Left renal pelvis (tissue), 4 donors: ENCODE measurements at regions not wholly inside any gene's neighbourhood (a gene's known extent, or its start where the extent isn't known, plus 50 kb on each side); places are given as distances from the start of the nearest gene placed in this dataset.
"Not testable (repeated sequence)": the region's sequence is repeated elsewhere in the genome, so short reads cannot be mapped to it uniquely, and the experiment has no call there.

ENCODE experiments used
- DNase-seq, 4 donors: peaks; one replicate each; pipeline ENCODE4 v3.0.0-alpha.2; 2013; ENCODE audit warnings: low read depth in 4 of 4, low spot score in 3 of 4

DNA sequence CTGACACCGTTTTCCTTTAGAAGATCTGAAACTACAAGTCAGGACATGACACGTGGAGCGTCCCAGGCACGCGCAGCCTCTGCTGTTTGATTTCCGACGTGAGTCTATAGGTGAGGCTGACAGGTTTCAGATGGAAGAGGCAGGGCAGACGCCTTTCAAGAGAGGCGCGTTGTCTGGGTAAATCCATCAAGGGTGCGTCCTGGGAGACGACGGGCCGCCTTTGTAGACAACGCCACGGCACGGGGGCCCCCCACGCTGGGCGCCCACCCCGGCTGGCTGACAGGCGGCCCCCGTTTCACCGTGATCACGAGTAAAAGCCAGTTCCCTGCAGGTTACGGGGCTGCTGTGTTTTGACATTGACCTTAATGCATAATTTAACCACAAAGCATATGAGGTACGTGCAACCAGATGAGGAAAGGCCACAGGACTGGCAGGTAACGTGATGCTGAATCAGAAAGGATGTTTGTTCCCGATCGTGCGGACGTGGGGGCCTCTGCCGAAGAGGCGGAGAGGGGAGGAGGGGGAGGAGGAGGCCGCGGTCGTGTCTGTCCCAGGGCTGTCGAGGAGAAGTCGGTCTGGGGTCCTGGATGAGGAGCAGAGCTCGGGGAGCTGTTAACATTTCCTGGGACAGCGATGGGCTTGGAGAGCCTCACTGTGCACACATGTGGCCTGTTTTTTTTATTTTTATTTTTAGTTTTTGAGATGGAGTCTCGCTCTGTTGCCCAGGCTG, 51.1 kb upstream of the PPP2R3B start:
- DNase-seq, result no peak

- no peak for DNase-seq
Observed at GRCh38 chrX:439241-439640, 52.5 kb upstream of the PPP2R3B start.

- no peak for DNase-seq
Observed at GRCh38 chrX:439719-440118, 53.0 kb upstream of the PPP2R3B start.

DNA sequence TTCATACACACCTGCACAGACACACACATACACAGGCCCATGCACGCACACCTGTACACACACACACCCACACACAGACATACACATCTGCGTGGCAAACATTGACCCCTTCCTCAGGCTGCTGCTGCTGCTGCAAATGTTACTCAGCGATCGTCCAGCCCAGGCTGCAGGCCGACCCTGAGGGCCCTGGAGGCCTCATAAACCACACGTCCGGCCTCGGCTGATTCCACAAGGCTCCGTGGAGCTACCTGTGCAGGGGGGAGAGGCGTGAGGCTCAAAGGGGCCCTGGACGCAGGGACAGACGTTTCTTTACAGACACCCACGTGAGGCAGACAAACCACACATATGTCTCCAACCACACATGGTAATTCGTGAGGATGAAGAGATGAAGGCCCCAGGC, 53.9 kb upstream of the PPP2R3B start:
- DNase-seq, result no peak

- no peak for DNase-seq
Observed at GRCh38 chrX:443536-444210, 57.0 kb upstream of the PPP2R3B start.

DNA sequence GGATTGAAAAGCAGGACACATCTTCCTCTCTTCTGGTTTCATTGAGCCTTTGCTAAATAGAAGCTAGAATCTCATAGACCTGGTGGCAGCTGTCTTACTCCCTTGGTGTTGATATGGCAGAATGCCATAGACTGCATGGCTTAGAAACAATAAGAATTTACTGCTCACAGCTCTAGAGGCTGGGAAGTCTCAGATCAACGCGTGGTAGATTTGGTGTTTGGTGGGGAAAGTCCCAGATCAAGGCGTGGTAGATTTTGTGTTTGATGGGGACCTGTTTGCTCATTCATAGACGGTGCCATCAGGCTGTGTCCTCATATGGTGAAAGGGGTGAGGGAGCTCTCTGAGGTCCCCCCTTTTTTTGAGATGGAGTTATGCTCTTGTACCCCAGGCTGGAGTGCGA, 57.6 kb upstream of the PPP2R3B start:
- no peak for DNase-seq

GRCh38 chrX:445727-446126, 59.0 kb upstream of the PPP2R3B start:
- no peak for DNase-seq

DNA sequence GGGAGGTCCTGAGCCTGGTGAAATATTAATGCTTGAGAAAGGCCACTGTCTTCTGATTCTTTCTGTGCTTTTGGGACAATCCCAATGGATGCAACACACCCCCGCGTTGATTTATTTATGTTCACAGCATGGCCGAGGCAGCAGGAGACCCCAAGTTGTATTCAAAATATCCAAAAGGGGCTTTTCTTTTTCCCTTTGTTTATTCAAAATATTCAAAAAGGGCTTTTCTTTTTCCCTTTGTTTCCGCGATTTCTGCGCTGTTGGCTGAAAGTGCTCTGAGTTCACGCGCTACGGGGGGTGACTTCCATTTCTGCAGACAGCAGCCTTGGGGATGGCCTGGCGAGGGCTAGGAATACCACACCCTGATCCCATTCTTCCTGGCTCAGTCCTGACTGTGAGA, 59.5 kb upstream of the PPP2R3B start:
- no peak for DNase-seq

- DNase-seq, result no peak
Observed at GRCh38 chrX:447052-447451, 60.3 kb upstream of the PPP2R3B start.

DNA sequence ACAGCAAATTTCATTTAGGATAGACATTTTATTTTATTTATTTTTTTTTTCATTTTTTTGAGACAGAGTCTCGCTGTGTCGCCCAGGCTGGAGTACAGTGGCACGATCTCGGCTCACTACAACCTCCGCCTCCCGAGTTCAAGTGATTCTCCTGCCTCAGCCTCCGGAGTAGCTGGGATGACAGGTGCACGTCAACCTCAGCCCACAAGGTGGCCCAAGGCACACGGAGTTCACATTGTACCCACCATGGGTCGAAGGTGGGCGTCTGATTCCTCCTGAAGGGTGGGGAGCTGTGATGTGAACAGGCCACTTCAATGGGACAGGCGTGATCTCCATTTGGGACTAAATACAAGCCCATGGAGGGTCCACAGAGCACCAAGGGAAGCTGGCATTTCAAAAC, 65.0 kb upstream of the PPP2R3B start:
- not testable (repeated sequence) for DNase-seq

- no peak for DNase-seq
Observed at GRCh38 chrX:452598-452997, 65.9 kb upstream of the PPP2R3B start.

GRCh38 chrX:454514-454913, 67.8 kb upstream of the PPP2R3B start:
- not testable (repeated sequence) for DNase-seq

GRCh38 chrX:455199-455598, 68.5 kb upstream of the PPP2R3B start:
- DNase-seq, result no peak

GRCh38 chrX:455673-456072, 69.0 kb upstream of the PPP2R3B start:
- DNase-seq, result no peak

DNA sequence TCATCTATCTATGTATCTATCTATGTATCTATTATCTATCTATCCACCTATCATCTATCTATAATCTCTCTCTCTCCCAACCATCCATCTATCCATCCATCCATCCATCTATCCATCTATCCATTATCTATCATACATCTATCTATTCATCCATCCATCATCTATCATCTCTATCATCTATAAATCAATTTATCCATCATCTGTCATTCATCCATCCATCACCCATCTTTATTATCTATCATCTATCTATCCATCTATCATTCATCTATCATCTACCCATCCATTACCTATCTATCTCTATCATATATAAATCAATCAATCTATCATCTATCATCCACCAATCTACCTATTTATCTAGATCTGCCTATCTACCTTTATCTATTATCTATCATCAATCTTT, 69.4 kb upstream of the PPP2R3B start:
- no peak for DNase-seq

DNA sequence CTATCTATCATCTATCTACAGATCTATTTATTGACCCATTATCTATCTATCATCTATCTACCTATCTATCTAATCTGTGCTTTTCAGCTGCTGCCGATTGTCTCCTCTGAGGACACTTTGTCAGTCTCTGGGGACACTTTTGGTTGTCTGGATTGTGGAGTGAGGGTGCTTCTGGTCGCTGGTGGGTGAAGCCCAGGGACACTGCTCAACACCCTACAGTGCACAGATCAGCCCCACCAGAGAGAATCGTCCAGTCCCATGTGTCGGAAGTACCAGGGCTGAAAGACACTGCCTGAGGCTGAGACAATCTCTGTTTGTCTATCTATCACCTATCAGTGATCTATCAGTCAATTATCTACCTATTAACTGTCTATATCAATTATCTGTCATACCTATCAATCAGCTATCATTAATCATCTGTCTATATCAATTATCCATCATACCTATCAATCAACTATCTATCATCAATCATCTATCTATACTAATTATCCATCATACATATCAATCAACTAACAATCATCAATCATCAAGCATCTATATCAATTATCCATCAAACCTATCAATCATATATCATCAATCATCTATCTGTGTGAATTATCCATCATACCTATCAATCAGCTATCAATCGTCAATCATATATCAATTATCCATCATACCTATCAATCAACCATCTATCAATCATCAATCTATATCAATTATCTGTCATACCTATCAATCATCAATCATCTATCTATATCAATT, 70.0 kb upstream of the PPP2R3B start:
- DNase-seq, result no peak

GRCh38 chrX:457292-457679, 70.6 kb upstream of the PPP2R3B start:
- DNase-seq, result no peak

GRCh38 chrX:458631-459061, 71.9 kb upstream of the PPP2R3B start:
- DNase-seq, result no peak

- DNase-seq, result no peak
Observed at GRCh38 chrX:459611-460010, 72.9 kb upstream of the PPP2R3B start.

DNA sequence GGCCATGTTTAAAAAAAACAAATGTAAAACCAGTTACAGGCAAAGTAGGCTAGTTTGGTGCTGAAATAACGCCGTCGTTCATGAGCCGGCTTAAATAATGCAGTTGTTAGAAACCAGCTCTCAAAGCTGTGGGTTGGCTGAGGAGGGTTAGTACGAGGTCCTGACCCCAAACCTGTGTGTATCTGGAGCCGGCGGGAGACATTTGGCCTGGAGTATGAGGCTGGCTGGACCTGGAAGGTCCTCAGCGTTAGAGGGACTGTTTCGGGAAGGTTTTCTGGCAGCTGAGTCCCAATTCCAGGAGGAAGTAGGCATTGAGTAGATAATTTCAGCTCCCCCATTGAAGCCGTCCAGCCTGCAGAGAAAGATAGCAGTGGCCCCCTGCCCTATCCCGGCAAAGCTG, 73.4 kb upstream of the PPP2R3B start:
- DNase-seq, result no peak

DNA sequence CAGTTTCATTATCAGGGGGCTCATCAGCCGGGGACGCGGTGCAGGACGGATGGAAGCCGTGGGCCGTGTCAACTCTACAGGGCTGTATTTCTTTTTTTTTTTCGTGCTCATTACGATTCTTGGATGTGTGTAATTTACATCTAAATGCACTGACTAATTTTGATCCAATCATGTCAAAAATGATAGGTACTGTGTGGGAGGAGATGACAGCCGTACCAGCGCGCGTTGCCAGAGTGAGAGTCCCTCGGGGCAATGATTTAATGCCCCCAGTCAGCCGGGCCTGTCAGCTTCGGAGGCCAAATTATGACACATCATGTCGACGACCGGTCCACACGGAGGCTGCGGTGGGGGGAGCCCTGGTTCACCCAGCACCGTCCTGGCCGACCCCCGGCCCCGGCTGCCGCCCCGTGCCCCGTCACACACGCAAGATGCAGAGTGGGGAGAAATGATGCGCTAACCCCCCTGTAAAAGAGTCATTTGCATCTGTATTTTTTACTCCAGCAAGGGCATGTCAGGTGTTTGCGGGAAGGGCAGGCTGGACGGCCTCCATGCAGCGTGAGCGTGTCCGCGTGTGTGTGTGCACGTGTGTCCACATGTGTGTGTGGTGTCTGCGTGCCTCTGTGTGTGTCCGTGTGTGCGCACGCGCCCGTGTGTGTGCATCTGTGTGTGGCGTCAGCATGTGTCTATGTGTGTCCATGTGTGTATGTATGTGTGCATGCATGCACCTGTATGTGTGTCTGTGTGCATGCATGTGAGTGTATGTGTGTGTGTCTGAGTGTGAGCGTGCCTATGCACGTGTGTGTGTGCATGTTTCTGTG, 74.3 kb upstream of the PPP2R3B start:
- DNase-seq, result no peak
